RWPE2 (cell line): ENCODE measurements at regions not wholly inside any gene's neighbourhood (a gene's known extent, or its start where the extent isn't known, plus 50 kb on each side); places are given as distances from the start of the nearest gene placed in this dataset.
A peak's percentile ranks its signal among the peaks of the same experiment; 100 is the strongest.

Experiments used
- ATAC-seq: fragments of 200-7000 bp; cut with Tn5 transposase; 3 replicates; pipeline ENCODE4 v1.9.1; 2021; ENCODE audit warnings: low read depth
- DNase-seq: peaks from one replicate; pipeline ENCODE4 v3.0.0-alpha.2; 2020; ENCODE audit warnings: low spot score
- H3K27ac ChIP-seq: fragments of 450-650 bp; 2 replicates; pipeline ENCODE4 v1.5.1; 2017; ENCODE audit warnings: mild to moderate bottlenecking; ENCODE audit not compliant: poor library complexity, severe bottlenecking
- H3K27me3 ChIP-seq: fragments of 250-450 bp; sonication (Bioruptor Pico); 2 replicates; pipeline ENCODE4 v1.5.1; 2021; ENCODE audit warnings: mild to moderate bottlenecking, moderate library complexity; ENCODE audit not compliant: insufficient read depth, poor library complexity, severe bottlenecking
- H3K36me3 ChIP-seq: fragments of 250-450 bp; sonication (Bioruptor Pico); 2 replicates; pipeline ENCODE4 v1.5.1; 2020; ENCODE audit warnings: low read depth, mild to moderate bottlenecking, moderate library complexity
- H3K4me1 ChIP-seq: fragments of 250-450 bp; sonication (Bioruptor Pico); 2 replicates; pipeline ENCODE4 v1.5.1; 2021; ENCODE audit warnings: mild to moderate bottlenecking, moderate library complexity; ENCODE audit not compliant: insufficient read depth, poor library complexity, severe bottlenecking
- H3K4me3 ChIP-seq: fragments of 250-450 bp; sonication (Bioruptor Pico); 2 replicates; pipeline ENCODE4 v1.5.1; 2021; ENCODE audit warnings: mild to moderate bottlenecking, moderate library complexity; ENCODE audit not compliant: severe bottlenecking
- H3K9me3 ChIP-seq: fragments of 250-450 bp; sonication (Bioruptor Pico); 2 replicates; pipeline ENCODE4 v1.5.1; 2021; ENCODE audit warnings: mild to moderate bottlenecking, moderate library complexity; ENCODE audit not compliant: severe bottlenecking
- TF ChIP-seq, protein P1 (sequence below): fragments of 450-650 bp; IDR thresholded peaks from one replicate; pipeline ENCODE4 v1.5.1; 2017; ENCODE audit warnings: mild to moderate bottlenecking, moderate library complexity; ENCODE audit not compliant: poor library complexity, severe bottlenecking

DNA sequence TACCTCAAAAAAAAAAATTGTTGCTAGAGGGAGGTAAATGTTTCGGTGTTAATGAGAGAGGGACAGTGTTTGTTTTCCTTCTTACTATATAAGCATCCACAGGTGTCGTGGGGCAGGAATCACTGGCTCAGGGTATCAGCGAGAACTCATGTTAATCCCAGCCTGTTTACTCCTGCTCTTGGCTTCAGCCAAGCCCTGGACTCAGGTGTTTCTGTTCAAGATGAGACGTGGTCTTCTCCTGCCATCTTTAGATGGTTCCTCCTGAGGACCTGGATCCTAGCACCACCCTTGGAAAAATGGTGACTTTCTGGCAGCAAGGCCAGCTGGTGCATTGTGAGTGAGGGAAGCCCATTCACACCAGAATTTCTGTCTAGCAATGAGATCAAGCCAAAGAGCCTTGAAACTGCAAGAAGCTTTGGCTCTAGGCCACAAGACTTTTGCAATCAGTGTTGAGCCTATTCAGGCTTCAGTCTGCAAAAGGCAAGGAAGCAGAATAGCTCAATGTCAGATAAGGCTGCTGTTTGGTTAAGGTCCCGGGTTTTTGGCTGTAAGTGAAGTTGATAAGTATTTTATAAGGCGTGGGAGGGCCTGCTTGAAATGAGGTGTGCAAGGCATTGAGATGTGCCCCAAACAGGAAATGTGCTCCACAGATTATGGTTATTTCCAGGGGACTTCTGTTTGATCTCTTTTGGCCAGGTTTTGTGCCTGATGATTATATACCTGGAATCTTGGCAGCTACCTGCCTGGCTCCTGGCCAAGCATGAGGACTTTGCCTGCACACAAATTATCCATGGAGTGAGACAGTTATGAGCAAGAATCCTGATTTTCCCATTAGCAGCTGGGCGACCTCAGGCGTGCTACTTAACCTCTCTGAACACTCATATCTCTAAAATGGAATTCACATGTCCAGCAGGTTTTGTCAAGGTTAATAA, 99.8 kb downstream of the TENT4A start:
- peak; percentile 57 for ATAC-seq
- H3K36me3 ChIP-seq = no peaks in the 10 kb centered on the region
- TF ChIP-seq, protein P1, sequence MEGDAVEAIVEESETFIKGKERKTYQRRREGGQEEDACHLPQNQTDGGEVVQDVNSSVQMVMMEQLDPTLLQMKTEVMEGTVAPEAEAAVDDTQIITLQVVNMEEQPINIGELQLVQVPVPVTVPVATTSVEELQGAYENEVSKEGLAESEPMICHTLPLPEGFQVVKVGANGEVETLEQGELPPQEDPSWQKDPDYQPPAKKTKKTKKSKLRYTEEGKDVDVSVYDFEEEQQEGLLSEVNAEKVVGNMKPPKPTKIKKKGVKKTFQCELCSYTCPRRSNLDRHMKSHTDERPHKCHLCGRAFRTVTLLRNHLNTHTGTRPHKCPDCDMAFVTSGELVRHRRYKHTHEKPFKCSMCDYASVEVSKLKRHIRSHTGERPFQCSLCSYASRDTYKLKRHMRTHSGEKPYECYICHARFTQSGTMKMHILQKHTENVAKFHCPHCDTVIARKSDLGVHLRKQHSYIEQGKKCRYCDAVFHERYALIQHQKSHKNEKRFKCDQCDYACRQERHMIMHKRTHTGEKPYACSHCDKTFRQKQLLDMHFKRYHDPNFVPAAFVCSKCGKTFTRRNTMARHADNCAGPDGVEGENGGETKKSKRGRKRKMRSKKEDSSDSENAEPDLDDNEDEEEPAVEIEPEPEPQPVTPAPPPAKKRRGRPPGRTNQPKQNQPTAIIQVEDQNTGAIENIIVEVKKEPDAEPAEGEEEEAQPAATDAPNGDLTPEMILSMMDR = no peak
- H3K27me3 ChIP-seq = peaks cover 5% of the 10 kb centered on the region
- no peaks in the 10 kb centered on the region for H3K4me1 ChIP-seq
- no peaks in the 10 kb centered on the region for H3K9me3 ChIP-seq
- no peak for DNase-seq
- no peak overlapping the region for H3K27ac ChIP-seq
- no peak overlapping the region for H3K4me3 ChIP-seq

GRCh38 chr5:6814816-6815215, 101.6 kb downstream of the TENT4A start:
- H3K27ac ChIP-seq = no peak overlapping the region
- no peaks in the 10 kb centered on the region for H3K36me3 ChIP-seq
- ATAC-seq (no peak), DNase-seq (no peak)
- H3K4me1 ChIP-seq = no peaks in the 10 kb centered on the region
- H3K4me3 ChIP-seq = no peak overlapping the region
- peaks cover 23% of the 10 kb centered on the region for H3K27me3 ChIP-seq
- TF ChIP-seq, protein P1 = no peak
- no peaks in the 10 kb centered on the region for H3K9me3 ChIP-seq

GRCh38 chr5:6818594-6819511, 105.6 kb downstream of the TENT4A start:
- peak; percentile 43; the same call in 1 of the 3 replicates for ATAC-seq
- H3K27me3 ChIP-seq = peaks cover 25% of the 10 kb centered on the region
- no peaks in the 10 kb centered on the region for H3K4me1 ChIP-seq
- DNase-seq = no peak
- no peak overlapping the region for H3K4me3 ChIP-seq
- TF ChIP-seq, protein P1 = no peak
- no peaks in the 10 kb centered on the region for H3K36me3 ChIP-seq
- H3K27ac ChIP-seq = no peak overlapping the region
- no peaks in the 10 kb centered on the region for H3K9me3 ChIP-seq

- Histone ChIP-seq H3K4me3 (no peak overlapping the region), H3K27ac (no peak overlapping the region), H3K36me3 (no peaks in the 10 kb centered on the region), H3K4me1 (no peaks in the 10 kb centered on the region), H3K27me3 (peaks cover 23% of the 10 kb centered on the region), H3K9me3 (no peaks in the 10 kb centered on the region)
- no peak for DNase-seq
- ATAC-seq = no peak
- TF ChIP-seq, protein P1 = no peak
Measured at GRCh38 chr5:6819521-6819920, 106.3 kb downstream of the TENT4A start.
